ENCODE measurements at regions not wholly inside any gene's neighbourhood (a gene's known extent, or its start where the extent isn't known, plus 50 kb on each side); places are given as distances from the start of the nearest gene placed in this dataset.

DNA sequence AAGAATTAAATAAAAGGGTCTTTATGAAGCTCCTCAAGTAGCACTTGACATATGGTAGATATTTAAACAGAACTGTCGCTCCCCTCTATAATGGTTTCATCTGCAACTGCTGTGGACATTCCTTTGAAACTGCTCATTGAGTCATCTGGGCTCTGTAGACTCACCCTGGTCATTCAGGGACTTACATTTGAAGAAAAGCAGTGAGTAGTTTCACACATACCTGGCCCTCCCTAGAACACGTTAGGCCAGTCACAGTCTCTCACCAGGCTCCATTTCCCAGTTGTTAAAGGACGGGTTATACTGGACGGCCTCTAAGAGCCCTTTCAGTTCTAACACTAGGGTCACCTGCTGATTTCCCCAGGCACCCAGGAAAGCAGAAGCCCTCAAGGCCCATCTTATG lies 217.0 kb downstream of the BCL11B start:
- TF ChIP-seq, protein P1, sequence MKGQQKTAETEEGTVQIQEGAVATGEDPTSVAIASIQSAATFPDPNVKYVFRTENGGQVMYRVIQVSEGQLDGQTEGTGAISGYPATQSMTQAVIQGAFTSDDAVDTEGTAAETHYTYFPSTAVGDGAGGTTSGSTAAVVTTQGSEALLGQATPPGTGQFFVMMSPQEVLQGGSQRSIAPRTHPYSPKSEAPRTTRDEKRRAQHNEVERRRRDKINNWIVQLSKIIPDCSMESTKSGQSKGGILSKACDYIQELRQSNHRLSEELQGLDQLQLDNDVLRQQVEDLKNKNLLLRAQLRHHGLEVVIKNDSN (IDR thresholded peaks at IDR 0.05): no peak
- TF ChIP-seq, protein P2, sequence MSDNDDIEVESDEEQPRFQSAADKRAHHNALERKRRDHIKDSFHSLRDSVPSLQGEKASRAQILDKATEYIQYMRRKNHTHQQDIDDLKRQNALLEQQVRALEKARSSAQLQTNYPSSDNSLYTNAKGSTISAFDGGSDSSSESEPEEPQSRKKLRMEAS (IDR thresholded peaks at IDR 0.05): no peak
- TF ChIP-seq TAF1 (IDR thresholded peaks at IDR 0.05; ENCODE audit: low read depth): no peak
- TF ChIP-seq EGR1 (IDR thresholded peaks at IDR 0.05): no peak
- TF ChIP-seq, protein P3, sequence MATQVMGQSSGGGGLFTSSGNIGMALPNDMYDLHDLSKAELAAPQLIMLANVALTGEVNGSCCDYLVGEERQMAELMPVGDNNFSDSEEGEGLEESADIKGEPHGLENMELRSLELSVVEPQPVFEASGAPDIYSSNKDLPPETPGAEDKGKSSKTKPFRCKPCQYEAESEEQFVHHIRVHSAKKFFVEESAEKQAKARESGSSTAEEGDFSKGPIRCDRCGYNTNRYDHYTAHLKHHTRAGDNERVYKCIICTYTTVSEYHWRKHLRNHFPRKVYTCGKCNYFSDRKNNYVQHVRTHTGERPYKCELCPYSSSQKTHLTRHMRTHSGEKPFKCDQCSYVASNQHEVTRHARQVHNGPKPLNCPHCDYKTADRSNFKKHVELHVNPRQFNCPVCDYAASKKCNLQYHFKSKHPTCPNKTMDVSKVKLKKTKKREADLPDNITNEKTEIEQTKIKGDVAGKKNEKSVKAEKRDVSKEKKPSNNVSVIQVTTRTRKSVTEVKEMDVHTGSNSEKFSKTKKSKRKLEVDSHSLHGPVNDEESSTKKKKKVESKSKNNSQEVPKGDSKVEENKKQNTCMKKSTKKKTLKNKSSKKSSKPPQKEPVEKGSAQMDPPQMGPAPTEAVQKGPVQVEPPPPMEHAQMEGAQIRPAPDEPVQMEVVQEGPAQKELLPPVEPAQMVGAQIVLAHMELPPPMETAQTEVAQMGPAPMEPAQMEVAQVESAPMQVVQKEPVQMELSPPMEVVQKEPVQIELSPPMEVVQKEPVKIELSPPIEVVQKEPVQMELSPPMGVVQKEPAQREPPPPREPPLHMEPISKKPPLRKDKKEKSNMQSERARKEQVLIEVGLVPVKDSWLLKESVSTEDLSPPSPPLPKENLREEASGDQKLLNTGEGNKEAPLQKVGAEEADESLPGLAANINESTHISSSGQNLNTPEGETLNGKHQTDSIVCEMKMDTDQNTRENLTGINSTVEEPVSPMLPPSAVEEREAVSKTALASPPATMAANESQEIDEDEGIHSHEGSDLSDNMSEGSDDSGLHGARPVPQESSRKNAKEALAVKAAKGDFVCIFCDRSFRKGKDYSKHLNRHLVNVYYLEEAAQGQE (IDR thresholded peaks at IDR 0.05; ENCODE audit: low read depth): no peak
- TF ChIP-seq RAD21 (IDR thresholded peaks at IDR 0.05; ENCODE audit: low read depth): no peak
- TF ChIP-seq ZBTB7A (IDR thresholded peaks at IDR 0.05; ENCODE audit: low read depth): no peak
- no peak for TF ChIP-seq CREB1 (IDR thresholded peaks at IDR 0.05; ENCODE audit: low read depth)
- TF ChIP-seq NFIC (IDR thresholded peaks at IDR 0.05): no peak
- TF ChIP-seq EP300 (IDR thresholded peaks at IDR 0.05; ENCODE audit: borderline replicate concordance): no peak
- TF ChIP-seq TEAD4 (IDR thresholded peaks at IDR 0.05): no peak
